ENCODE measurements at regions not wholly inside any gene's neighbourhood (a gene's known extent, or its start where the extent isn't known, plus 50 kb on each side); places are given as distances from the start of the nearest gene placed in this dataset.

DNA sequence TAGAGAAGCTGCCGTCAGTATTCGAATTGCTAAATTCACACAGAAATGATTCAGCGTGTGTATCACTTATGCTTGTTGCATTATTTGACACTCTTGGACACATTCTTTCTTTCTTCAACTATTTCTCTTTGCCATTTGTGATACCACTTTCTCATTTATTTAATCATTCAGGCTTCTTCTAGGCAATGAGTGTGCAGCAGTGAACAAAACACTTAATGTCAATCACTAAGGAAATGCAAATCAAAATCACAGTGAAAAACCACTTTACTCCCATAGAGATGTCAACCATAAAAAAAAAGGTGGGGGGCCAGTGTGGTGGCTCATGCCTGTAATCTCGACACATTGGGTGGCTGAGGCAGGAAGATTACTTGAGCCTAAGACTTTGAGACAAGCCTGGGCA is 214.6 kb downstream of the FLRT2 start:
- DNase-seq (ENCODE audit: low read depth), result no peak

DNA sequence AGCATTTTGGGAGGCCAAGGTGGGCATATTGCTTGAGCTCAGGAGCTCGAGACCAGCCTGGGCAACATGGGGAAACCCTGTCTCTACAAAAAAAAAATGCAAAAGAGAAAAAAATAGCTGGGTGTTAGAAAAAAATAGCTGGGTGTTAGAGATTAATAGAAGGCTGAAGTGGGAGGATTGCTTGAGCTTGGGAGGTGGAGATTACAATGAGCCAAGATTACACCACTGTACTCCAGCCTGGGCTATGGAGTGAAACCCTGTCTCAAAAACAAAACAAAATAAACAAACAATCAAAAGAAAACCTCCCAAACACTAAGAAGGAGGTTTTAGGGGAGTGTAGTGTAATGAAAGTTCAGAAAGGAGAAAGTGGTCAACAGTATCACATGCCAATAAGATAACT is 202.1 kb downstream of the FLRT2 start:
- no peak for DNase-seq (ENCODE audit: low read depth)

DNA sequence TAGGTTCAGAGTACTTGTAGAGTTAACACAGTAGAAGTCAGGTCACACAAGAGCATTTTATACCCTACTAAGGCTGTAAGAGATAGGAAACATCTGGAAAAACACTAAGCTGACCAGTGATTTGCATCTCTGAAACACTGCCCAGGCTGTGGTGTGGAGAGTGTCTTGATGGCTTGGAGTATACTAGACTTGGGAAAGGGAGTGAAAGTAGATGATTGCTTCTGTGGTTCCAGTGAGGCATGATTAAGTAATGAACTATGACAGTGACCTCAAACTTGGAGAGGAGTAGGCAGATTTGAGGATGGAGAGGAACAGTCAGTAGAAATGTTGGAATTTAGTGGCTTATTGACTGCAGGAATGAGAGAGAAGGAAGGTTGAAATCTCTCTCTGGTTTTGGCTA is 201.2 kb downstream of the FLRT2 start:
- DNase-seq (ENCODE audit: low read depth), result no peak

DNA sequence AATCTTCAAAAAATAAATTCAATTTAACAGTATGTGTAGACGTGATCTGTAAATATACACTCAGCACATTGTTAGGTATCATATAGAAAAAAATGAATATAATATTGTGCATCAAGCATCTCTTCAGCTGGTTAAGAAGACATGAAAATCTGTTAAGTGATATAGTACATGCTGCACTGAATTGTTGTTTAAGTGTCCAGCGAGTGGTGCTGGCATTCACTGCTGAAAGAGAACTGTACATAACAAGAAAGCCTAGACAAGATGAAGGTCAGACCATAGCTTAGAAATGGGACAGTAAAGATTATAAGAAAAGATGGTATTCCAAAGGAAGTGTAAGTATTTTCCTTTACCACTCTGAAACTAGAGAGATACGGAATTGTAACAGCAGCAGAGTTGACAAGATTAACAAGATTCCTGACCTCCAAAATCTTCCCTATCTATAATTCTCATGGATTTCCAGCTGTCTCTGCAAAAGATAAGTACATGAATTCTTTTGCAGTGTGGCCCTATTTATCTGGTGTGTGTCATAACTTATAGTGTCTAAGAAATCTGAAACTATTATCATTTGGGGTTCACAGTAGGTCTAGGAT is 198.6 kb downstream of the FLRT2 start:
- no peak for DNase-seq (ENCODE audit: low read depth)

DNA sequence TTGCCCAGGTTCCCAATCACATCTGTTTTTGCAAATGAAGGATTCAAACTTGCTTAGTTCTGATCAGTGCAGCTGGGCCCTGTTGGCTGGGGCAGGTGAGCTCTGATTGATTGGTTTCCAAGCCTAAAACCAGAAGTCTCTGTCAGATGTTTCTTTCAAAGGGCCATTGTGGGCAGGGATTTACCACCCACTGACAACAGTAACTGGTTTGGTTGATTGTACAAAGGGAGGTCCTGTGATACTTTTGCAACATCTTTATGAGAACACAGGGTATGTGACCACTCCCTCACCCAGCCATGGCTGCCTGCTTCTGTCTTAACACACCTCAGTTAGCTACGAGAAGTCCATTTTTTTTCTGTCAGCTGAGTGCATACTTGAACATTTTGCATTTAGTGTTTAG is 184.1 kb downstream of the FLRT2 start:
- no peak for DNase-seq (ENCODE audit: low read depth)

DNA sequence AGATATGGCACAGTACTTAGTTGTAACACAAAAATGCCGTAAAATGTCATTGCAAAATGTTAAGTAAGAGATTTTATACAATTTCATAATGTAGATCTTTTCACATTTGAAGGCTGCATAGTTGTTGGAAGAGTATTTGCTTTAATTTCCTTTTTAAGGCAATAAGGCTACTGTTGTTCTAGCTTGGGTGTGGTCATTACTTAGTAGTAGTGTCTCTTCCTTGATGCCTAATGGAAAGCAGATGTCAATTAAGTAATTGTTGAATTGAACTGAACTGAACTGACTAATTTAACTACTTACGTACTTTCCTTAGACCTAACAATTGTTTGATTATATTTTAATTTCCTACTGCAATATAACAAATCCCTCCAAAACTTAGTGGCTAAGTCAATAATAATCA is 181.7 kb downstream of the FLRT2 start:
- DNase-seq (ENCODE audit: low read depth), result no peak
